Endothelial cell (in vitro differentiated cells): ENCODE measurements at regions not wholly inside any gene's neighbourhood (a gene's known extent, or its start where the extent isn't known, plus 50 kb on each side); places are given as distances from the start of the nearest gene placed in this dataset.

ENCODE experiments used
- DNase-seq: peaks from one replicate; pipeline ENCODE4 v3.0.0; 2021; ENCODE audit warnings: low spot score
- H3K27ac Mint-ChIP-seq: one replicate; pipeline ENCODE4 v1.8.0; 2021; ENCODE audit warnings: mixed read lengths, inconsistent platforms; ENCODE audit not compliant: unreplicated experiment
- H3K27me3 Mint-ChIP-seq: one replicate; pipeline ENCODE4 v1.8.0; 2021; ENCODE audit warnings: mild to moderate bottlenecking, moderate library complexity, mixed read lengths, inconsistent platforms; ENCODE audit not compliant: unreplicated experiment
- H3K36me3 Mint-ChIP-seq: one replicate; pipeline ENCODE4 v1.8.0; 2021; ENCODE audit warnings: mild to moderate bottlenecking, low read depth, mixed read lengths, inconsistent platforms; ENCODE audit not compliant: unreplicated experiment
- H3K4me1 Mint-ChIP-seq: one replicate; pipeline ENCODE4 v1.8.0; 2021; ENCODE audit warnings: mild to moderate bottlenecking, mixed read lengths, inconsistent platforms; ENCODE audit not compliant: unreplicated experiment
- H3K4me3 Mint-ChIP-seq: one replicate; pipeline ENCODE4 v1.8.0; 2021; ENCODE audit warnings: mild to moderate bottlenecking, mixed read lengths, inconsistent platforms; ENCODE audit not compliant: unreplicated experiment
- H3K9me3 Mint-ChIP-seq: one replicate; pipeline ENCODE4 v1.8.0; 2021; ENCODE audit warnings: mixed read lengths, inconsistent platforms; ENCODE audit not compliant: unreplicated experiment
- CTCF ChIP-seq: fragments of 200-600 bp; sonication (generic); IDR thresholded peaks from one replicate; pipeline ENCODE4 v1.5.0; 2021; ENCODE audit warnings: antibody characterized with exemption; ENCODE audit not compliant: unreplicated experiment

GRCh38 chr6:169937389-169938261 lies 186.2 kb downstream of the ERMARD start:
- no peaks in the 10 kb centered on the region for H3K36me3 Mint-ChIP-seq

GRCh38 chr6:169936355-169936975 lies 185.0 kb downstream of the ERMARD start:
- Mint-ChIP-seq H3K27me3 (peaks cover 5% of the 10 kb centered on the region), H3K27ac (no peak overlapping the region), H3K4me3 (no peak overlapping the region), H3K4me1 (no peaks in the 10 kb centered on the region), H3K9me3 (no peaks in the 10 kb centered on the region), H3K36me3 (no peaks in the 10 kb centered on the region)
- TF ChIP-seq CTCF, result no peak
- DNase-seq, result no peak

More at GRCh38 chr6:169937389-169938261, 186.2 kb downstream of the ERMARD start:
- no peak for TF ChIP-seq CTCF
- Mint-ChIP-seq H3K27me3 (peaks cover 5% of the 10 kb centered on the region), H3K4me3 (no peak overlapping the region), H3K9me3 (no peaks in the 10 kb centered on the region), H3K27ac (no peak overlapping the region), H3K4me1 (no peaks in the 10 kb centered on the region)
- no peak for DNase-seq

- TF ChIP-seq CTCF, result no peak
- DNase-seq, result no peak
- Mint-ChIP-seq H3K9me3 (no peaks in the 10 kb centered on the region), H3K4me3 (no peak overlapping the region), H3K36me3 (no peaks in the 10 kb centered on the region), H3K4me1 (no peaks in the 10 kb centered on the region), H3K27me3 (peaks cover 5% of the 10 kb centered on the region), H3K27ac (no peak overlapping the region)
Measured at GRCh38 chr6:169935861-169936260, 184.4 kb downstream of the ERMARD start.

- Mint-ChIP-seq H3K27me3 (peaks cover 5% of the 10 kb centered on the region), H3K4me1 (no peaks in the 10 kb centered on the region), H3K27ac (no peak overlapping the region), H3K36me3 (no peaks in the 10 kb centered on the region), H3K4me3 (no peak overlapping the region), H3K9me3 (no peaks in the 10 kb centered on the region)
- no peak for DNase-seq
- no peak for TF ChIP-seq CTCF
Measured at GRCh38 chr6:169935348-169935718, 183.9 kb downstream of the ERMARD start.
